NB4 (cell line): ENCODE measurements at regions not wholly inside any gene's neighbourhood (a gene's known extent, or its start where the extent isn't known, plus 50 kb on each side); places are given as distances from the start of the nearest gene placed in this dataset.

Experiments
- CTCF ChIP-seq: IDR thresholded peaks from one replicate; pipeline ENCODE4 v1.5.1; 2012; ENCODE audit warnings: low read depth, low read length
- POLR2A ChIP-seq: IDR thresholded peaks from 2 replicates; pipeline ENCODE4 v1.6.1; 2011; ENCODE audit warnings: mild to moderate bottlenecking; ENCODE audit not compliant: insufficient read length; ENCODE audit errors: extremely low read depth

GRCh38 chr11:92881940-92882450 lies 87.5 kb upstream of the MTNR1B start:
- TF ChIP-seq CTCF = no peak
- no peak for TF ChIP-seq POLR2A
